ENCODE measurements at regions not wholly inside any gene's neighbourhood (a gene's known extent, or its start where the extent isn't known, plus 50 kb on each side); places are given as distances from the start of the nearest gene placed in this dataset.

GRCh38 chr18:64240316-64240715, 91.4 kb upstream of the LINC00305 start:
- Histone ChIP-seq H3K9me3 (no peaks in the 10 kb centered on the region), H3K36me3 (no peaks in the 10 kb centered on the region), H3K4me1 (no peaks in the 10 kb centered on the region), H3K27ac (no peak overlapping the region), H3K27me3 (no peaks in the 10 kb centered on the region), H3K4me3 (no peak overlapping the region)
- TF ChIP-seq CTCF (IDR thresholded peaks at IDR 0.05) (no peak), POLR2A (IDR thresholded peaks at IDR 0.05) (no peak)
- no peak for DNase-seq

GRCh38 chr18:64238076-64238475, 89.2 kb upstream of the LINC00305 start:
- TF ChIP-seq POLR2A (IDR thresholded peaks at IDR 0.05), result no peak
- TF ChIP-seq CTCF (IDR thresholded peaks at IDR 0.05), result no peak
- H3K36me3 ChIP-seq, result no peaks in the 10 kb centered on the region
- DNase-seq, result no peak
- H3K27me3 ChIP-seq, result no peaks in the 10 kb centered on the region
- H3K4me3 ChIP-seq, result no peak overlapping the region
- H3K4me1 ChIP-seq, result no peaks in the 10 kb centered on the region
- no peaks in the 10 kb centered on the region for H3K9me3 ChIP-seq
- H3K27ac ChIP-seq, result no peak overlapping the region

DNA sequence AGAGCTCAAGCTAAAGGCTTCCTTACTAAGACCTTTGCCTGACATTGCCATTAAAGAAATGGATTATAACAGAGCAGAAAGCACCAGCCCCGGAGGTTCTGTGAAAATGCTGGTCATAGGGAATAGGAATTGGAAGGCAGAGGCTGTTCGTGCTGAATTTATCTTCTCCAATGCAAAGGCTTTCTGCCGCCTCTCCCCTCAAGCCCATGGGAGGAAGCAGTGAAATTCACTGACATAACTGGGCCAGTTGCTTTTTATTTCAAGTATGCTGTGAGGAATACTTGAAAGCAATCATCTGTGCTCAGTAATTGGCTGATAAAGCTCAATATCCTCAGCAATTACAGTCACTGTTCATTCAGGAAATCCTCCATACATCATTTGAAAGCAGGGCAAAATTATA, 85.4 kb upstream of the LINC00305 start:
- TF ChIP-seq POLR2A (IDR thresholded peaks at IDR 0.05) (no peak), CTCF (IDR thresholded peaks at IDR 0.05) (no peak)
- Histone ChIP-seq H3K9me3 (no peaks in the 10 kb centered on the region), H3K27me3 (no peaks in the 10 kb centered on the region), H3K4me1 (no peaks in the 10 kb centered on the region), H3K27ac (peak overlapping the region in 1 of 4 donors; percentile 2), H3K36me3 (no peaks in the 10 kb centered on the region), H3K4me3 (no peak overlapping the region)
- no peak for DNase-seq

DNA sequence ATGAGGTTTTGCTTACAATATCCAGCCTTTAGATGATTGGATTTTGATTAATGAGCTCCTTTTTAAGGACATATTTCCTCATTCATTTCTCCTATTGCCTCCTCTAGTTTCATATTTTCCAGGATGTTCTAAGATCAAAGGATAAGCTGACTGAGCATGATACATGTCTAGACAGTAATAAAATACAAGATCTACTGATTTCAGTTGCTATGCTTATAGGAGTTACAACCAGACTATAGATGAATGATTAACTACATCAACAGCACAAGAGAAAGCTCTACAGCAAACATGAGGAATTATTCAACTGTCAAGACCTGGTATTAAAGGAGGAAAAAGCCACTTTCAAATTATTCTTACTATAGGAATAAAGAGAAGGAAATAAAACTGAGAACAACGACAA, 85.0 kb upstream of the LINC00305 start:
- Histone ChIP-seq H3K36me3 (no peaks in the 10 kb centered on the region), H3K27me3 (no peaks in the 10 kb centered on the region), H3K4me3 (no peak overlapping the region), H3K4me1 (no peaks in the 10 kb centered on the region), H3K27ac (peak overlapping the region in 1 of 4 donors; percentile 2), H3K9me3 (no peaks in the 10 kb centered on the region)
- TF ChIP-seq POLR2A (IDR thresholded peaks at IDR 0.05) (no peak), CTCF (IDR thresholded peaks at IDR 0.05) (no peak)
- DNase-seq, result no peak

- H3K9me3 ChIP-seq, result no peaks in the 10 kb centered on the region
- H3K4me3 ChIP-seq, result no peak overlapping the region
- TF ChIP-seq CTCF (IDR thresholded peaks at IDR 0.05), result no peak
- no peak for TF ChIP-seq POLR2A (IDR thresholded peaks at IDR 0.05)
- H3K27me3 ChIP-seq, result no peaks in the 10 kb centered on the region
- no peak overlapping the region for H3K27ac ChIP-seq
- H3K36me3 ChIP-seq, result no peaks in the 10 kb centered on the region
- no peak for DNase-seq
- H3K4me1 ChIP-seq, result no peaks in the 10 kb centered on the region
Measured at GRCh38 chr18:64220941-64221340, 72.1 kb upstream of the LINC00305 start.

GRCh38 chr18:64219517-64219916, 70.6 kb upstream of the LINC00305 start:
- DNase-seq, result no peak
- no peaks in the 10 kb centered on the region for H3K9me3 ChIP-seq
- TF ChIP-seq POLR2A (IDR thresholded peaks at IDR 0.05) (no peak), CTCF (IDR thresholded peaks at IDR 0.05) (no peak)
- no peaks in the 10 kb centered on the region for H3K36me3 ChIP-seq
- no peak overlapping the region for H3K4me3 ChIP-seq
- H3K4me1 ChIP-seq, result no peaks in the 10 kb centered on the region
- no peak overlapping the region for H3K27ac ChIP-seq
- no peaks in the 10 kb centered on the region for H3K27me3 ChIP-seq

Measured in Peyer's patch (tissue), 4 donors.